Limb (tissue), 2 donors: ENCODE measurements at regions not wholly inside any gene's neighbourhood (a gene's known extent, or its start where the extent isn't known, plus 50 kb on each side); places are given as distances from the start of the nearest gene placed in this dataset.

ENCODE experiments used
- DNase-seq, 2 donors: peaks; one replicate each; pipeline ENCODE4 v3.0.0-alpha.2; 2016; ENCODE audit errors: extremely low spot score in 2 of 2

- no peak for DNase-seq
Observed at GRCh38 chr2:226680719-226681118, 118.9 kb downstream of the IRS1 start.

GRCh38 chr2:226679389-226680065 is 120.1 kb downstream of the IRS1 start:
- DNase-seq: no peak

GRCh38 chr2:226678422-226678821 is 121.2 kb downstream of the IRS1 start:
- no peak for DNase-seq

DNA sequence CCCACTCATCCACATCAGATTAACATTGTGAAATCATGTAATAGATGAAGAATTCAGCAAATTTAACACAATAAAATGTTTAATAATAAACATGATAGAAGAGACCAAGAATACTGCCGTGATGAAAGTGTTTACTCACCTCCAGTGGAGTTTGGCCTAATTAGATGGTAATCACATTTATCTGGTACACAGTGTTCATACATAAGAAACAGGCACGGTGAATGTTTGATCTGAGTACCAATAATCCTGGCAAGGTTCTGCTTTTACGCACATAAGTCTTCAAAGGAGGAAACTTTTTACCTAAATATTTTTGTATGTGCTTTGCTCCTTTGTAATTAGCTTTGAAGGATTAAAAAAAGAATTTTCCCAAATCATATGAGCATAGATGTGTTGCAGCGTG is 122.5 kb downstream of the IRS1 start:
- no peak for DNase-seq

DNA sequence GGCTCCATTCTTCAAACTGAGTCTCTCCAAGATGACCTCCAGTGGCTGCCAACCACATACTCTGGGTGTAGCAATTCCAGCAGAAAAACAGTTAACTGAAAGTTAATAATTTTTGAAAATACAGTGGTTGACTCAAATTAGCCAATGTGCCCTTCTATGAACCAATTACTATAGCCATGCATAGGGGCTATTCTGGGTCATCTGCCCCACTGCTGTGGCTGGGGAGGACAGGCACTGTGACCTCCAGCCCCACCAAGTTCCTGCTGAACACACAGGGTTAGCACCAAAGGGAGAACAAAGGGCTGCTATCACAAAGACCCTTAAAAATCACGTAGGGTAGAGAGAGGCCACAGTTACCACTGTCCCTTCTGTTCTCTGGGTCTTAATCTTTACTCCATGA is 123.0 kb downstream of the IRS1 start:
- DNase-seq: no peak

- no peak for DNase-seq
Observed at GRCh38 chr2:226674123-226674522, 125.5 kb downstream of the IRS1 start.

GRCh38 chr2:226673314-226673723 is 126.3 kb downstream of the IRS1 start:
- DNase-seq: no peak

- no peak for DNase-seq
Observed at GRCh38 chr2:226671141-226671676, 128.4 kb downstream of the IRS1 start.

DNA sequence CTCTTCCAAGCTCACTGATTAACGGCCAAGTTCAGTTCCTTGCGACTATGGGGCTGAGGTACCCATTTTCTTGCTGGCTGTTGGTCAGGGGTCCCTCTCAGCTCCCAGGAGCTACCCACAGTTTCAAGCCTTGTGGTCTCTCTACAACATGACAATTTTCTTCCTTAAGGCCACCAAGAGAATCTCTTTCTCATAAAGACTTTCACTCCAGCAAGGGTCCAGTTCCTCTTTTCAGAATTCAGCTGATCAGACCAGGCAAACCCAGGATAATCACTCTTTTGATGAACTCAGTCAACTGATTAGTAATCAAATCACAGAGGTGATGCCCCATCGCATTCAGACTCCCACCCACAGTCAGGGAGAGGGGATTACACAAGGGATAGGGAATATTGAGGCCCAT is 129.7 kb downstream of the IRS1 start:
- DNase-seq: no peak

- DNase-seq: no peak
Observed at GRCh38 chr2:226669249-226669648, 130.4 kb downstream of the IRS1 start.

GRCh38 chr2:226667736-226668135 is 131.9 kb downstream of the IRS1 start:
- DNase-seq: no peak

- no peak for DNase-seq
Observed at GRCh38 chr2:226665306-226665831, 134.3 kb downstream of the IRS1 start.

- no peak for DNase-seq
Observed at GRCh38 chr2:226664661-226665060, 135.0 kb downstream of the IRS1 start.

DNA sequence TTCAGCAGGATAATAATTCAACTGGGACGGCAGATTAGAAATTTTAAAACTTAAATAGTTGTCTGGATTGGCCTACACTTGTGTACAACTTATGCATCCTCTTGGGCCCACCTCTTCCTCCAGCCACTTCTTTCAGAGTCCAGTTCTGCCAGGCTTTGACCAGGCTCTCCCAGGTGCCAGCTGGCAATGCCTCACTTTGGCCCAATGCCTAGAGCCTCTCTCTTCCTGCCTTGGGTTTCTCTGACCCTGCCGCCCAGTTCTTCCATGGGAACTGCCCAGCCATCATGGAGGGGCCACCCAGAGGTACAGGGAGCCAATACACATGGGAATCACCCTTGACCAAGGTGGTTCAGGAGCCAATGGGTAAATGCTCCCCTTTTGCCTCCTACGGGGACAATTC is 135.5 kb downstream of the IRS1 start:
- DNase-seq: no peak

GRCh38 chr2:226661789-226662545 is 137.7 kb downstream of the IRS1 start:
- DNase-seq: no peak

DNA sequence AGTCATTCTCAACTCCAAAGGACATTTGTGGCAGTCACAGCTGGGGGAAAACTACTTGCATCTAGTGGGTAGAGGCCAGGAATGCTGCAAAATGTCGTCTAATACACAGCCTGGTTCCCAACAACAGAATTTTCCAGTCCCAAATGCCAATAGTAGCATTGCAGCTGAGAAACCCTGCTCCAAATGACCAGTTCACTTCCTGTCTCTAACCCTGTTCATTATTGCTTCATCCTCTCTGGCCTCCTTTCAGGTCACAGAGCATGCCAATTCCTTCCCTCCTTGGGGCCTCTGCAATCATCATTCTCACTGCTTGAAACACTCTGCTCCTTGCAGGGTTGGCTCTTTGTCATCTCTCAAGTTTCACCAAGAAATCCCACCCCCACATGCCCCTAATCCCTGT is 139.1 kb downstream of the IRS1 start:
- peak; percentile 44 to 47 for DNase-seq

- DNase-seq: no peak
Observed at GRCh38 chr2:226660124-226660523, 139.5 kb downstream of the IRS1 start.

GRCh38 chr2:226659410-226659809 is 140.2 kb downstream of the IRS1 start:
- DNase-seq: no peak

DNA sequence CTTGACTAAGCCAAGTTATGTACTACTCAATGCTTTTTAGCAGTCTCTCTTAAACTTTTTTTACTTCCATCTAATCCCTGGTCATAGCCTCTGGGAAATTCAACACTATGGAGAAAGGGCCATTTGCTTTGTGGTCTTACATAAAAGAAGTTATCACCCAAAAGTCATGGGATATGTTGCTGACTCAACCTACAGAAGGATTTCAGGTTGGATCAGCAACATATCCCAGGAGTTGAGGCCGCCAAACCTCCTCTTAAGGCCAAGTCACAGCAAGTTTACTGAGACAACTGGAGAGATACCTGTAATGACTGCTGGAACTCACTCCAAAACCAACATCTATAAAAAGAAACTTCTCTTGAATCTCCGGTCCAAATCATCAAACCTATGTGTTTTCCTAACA is 141.1 kb downstream of the IRS1 start:
- DNase-seq: no peak

- no peak for DNase-seq
Observed at GRCh38 chr2:226657340-226658053, 142.1 kb downstream of the IRS1 start.

DNA sequence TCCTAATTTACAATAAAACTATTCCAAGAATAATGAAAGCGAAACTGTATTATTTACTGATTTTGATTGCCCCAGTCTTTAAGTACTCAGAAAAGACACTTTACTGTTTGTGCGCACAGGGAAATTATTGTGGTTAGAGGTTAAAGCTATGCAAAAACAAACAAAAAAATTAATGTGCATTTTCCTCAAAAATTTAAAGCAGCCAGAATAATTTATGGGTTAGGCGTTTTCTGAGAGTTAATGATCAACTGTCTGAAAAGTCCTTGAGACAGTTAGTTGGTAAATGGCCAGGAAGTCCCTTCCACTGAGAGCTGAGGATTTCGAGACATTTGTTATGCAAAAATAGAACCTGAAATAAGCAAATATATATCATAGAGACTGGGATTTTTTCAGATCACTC is 143.3 kb downstream of the IRS1 start:
- no peak for DNase-seq

DNA sequence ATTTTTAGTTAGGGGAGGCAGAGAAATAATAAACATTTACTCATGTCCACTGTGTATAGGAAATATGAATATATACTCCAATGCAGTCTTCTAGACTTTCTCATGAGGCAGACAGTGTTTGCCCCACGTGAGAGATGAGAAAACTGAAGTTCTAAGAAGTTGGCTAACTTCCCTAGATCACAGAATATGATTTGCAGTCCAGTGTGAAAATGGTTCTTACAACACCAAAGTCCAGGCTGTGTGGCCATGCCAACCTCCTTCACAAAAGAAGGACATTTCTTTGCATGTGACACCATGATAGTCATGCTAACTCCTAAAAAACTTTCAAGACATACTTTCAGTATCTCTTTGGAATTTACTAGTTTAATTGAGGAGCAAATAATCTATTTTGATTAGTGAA is 143.7 kb downstream of the IRS1 start:
- no peak for DNase-seq
